Esophagus muscularis mucosa (tissue), 4 donors: ENCODE measurements at regions not wholly inside any gene's neighbourhood (a gene's known extent, or its start where the extent isn't known, plus 50 kb on each side); places are given as distances from the start of the nearest gene placed in this dataset.

Source experiments
- DNase-seq: peaks from one replicate; pipeline ENCODE4 v3.0.0-alpha.2; 2017; ENCODE audit errors: extremely low spot score
- H3K27ac ChIP-seq, 4 donors: fragments of 200-600 bp; sonication (generic); replicated peaks in 1 of 4; 1 replicate in 3 of 4; 2 replicates in 1 of 4; pipeline ENCODE4 v1.5.1; 2016 to 2019; ENCODE audit warnings: mild to moderate bottlenecking in 1 of 4
- H3K27me3 ChIP-seq, 4 donors: fragments of 200-600 bp; sonication (generic); one replicate each; pipeline versions ENCODE4 v1.5.1 to v1.6.0; 2016 to 2019
- H3K36me3 ChIP-seq, 4 donors: fragments of 200-600 bp; sonication (generic); one replicate each; pipeline ENCODE4 v1.5.1; 2016 to 2019
- H3K4me1 ChIP-seq, 4 donors: fragments of 200-600 bp; sonication (generic); one replicate each; pipeline ENCODE4 v1.5.1; 2016 to 2019
- H3K4me3 ChIP-seq, 4 donors: fragments of 200-600 bp; sonication (generic); 1 replicate in 2 of 4; 2 replicates in 2 of 4; pipeline ENCODE4 v1.5.1; 2016 to 2019; ENCODE audit warnings: mild to moderate bottlenecking in 4 of 4, moderate library complexity in 1 of 4
- H3K9me3 ChIP-seq, 4 donors: fragments of 200-600 bp; sonication (generic); 1 replicate in 3 of 4; 2 replicates in 1 of 4; pipeline ENCODE4 v1.5.1; 2016 to 2019
- EP300 ChIP-seq: sonication (generic); formaldehyde crosslinking; IDR thresholded peaks from one replicate; pipeline ENCODE4 v1.6.1; 2017; ENCODE audit warnings: antibody characterized with exemption
- POLR2A ChIP-seq: fragments of 450-650 bp; IDR thresholded peaks from one replicate; pipeline ENCODE4 v1.6.1; 2017; ENCODE audit warnings: antibody characterized with exemption, moderate library complexity, mild to moderate bottlenecking, low read depth
- POLR2AphosphoS5 ChIP-seq, 2 donors: sonication (generic); formaldehyde crosslinking; IDR thresholded peaks; one replicate each; pipeline ENCODE4 v1.6.1; 2017; ENCODE audit warnings: antibody characterized with exemption in 2 of 2
- WGBS: methylation state at CpG from one replicate; pipeline ENCODE4 v1.1.5; 2018; 5-methylcytosine and 5-hydroxymethylcytosine counted together
- intact Hi-C: fragments of 100-400 bp; cut with DNase I; formaldehyde crosslinking; loops from one replicate; pipeline ENCODE4 v1.15.1; 2023
- TF ChIP-seq, protein P1 (sequence below), 3 experiments: fragments of 200-600 bp in 2 of 3; fragments of 450-650 bp in 1 of 3; sonication (generic) in 2 of 3; IDR thresholded peaks; one replicate each; pipeline ENCODE4 v1.5.1; 2017 to 2019; ENCODE audit warnings: antibody characterized with exemption in 3 of 3, mild to moderate bottlenecking in 2 of 3, moderate library complexity in 1 of 3

DNA sequence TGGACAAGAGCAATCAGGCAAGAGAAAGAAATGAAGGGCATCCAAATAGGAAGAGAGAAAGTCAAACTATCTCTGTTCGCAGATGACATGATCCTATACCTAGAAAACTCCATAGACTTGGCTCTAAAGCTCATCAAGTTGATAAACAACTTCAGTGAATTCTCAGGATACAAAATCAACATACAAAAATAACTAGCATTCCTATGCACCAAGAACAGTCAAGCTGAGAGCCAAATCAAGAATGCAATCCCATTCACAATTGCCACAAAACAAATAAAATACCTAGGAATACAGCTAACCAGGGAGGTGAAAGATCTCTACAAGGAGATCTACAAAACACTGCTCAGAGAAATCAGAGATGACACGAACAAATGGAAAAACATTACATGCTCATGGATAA lies 417.5 kb upstream of the ATP2B1 start:
- 97% methylated on average over 2 of the region's 2 CpGs for WGBS
- H3K27ac ChIP-seq, result no peak overlapping the region
- TF ChIP-seq, protein P1, sequence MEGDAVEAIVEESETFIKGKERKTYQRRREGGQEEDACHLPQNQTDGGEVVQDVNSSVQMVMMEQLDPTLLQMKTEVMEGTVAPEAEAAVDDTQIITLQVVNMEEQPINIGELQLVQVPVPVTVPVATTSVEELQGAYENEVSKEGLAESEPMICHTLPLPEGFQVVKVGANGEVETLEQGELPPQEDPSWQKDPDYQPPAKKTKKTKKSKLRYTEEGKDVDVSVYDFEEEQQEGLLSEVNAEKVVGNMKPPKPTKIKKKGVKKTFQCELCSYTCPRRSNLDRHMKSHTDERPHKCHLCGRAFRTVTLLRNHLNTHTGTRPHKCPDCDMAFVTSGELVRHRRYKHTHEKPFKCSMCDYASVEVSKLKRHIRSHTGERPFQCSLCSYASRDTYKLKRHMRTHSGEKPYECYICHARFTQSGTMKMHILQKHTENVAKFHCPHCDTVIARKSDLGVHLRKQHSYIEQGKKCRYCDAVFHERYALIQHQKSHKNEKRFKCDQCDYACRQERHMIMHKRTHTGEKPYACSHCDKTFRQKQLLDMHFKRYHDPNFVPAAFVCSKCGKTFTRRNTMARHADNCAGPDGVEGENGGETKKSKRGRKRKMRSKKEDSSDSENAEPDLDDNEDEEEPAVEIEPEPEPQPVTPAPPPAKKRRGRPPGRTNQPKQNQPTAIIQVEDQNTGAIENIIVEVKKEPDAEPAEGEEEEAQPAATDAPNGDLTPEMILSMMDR (IDR thresholded peaks at IDR 0.05), result no peak
- TF ChIP-seq EP300, result no peak
- no peak for TF ChIP-seq POLR2A
- TF ChIP-seq POLR2AphosphoS5 (IDR thresholded peaks at IDR 0.05), result no peak
- DNase-seq, result no peak
- no peaks in the 10 kb centered on the region for H3K36me3 ChIP-seq
- intact Hi-C loops, result no loop called here
- H3K4me3 ChIP-seq, result no peak overlapping the region
- H3K27me3 ChIP-seq, result no peaks in the 10 kb centered on the region
- no peaks in the 10 kb centered on the region for H3K4me1 ChIP-seq
- H3K9me3 ChIP-seq, result peaks cover 0 to 8% (median 3%) of the 10 kb centered on the region in 4 donors

DNA sequence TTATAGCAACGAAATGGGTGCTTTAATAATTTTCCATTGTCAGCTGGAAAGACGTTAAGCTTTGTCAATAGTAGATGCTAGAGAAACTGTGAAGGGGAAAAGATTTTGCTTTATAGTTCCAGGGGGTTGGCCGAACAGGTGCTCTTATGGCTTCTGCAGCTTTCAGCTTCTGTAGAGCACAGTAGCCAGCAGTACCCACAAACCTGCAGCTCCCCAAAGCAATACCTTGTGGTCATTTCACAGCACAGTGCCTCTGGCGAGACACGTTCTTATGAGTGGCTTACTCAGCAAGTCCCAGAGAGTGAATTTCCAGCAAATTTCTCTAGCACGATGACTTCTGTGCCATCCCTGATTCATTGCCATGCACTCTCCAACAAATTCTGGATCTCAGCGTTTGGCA lies 416.3 kb upstream of the ATP2B1 start:
- H3K9me3 ChIP-seq, result peaks cover 0 to 17% (median 10%) of the 10 kb centered on the region in 4 donors
- no peak overlapping the region for H3K27ac ChIP-seq
- no peaks in the 10 kb centered on the region for H3K36me3 ChIP-seq
- DNase-seq, result no peak
- TF ChIP-seq POLR2A (no peak), EP300 (no peak), POLR2AphosphoS5 (IDR thresholded peaks at IDR 0.05) (no peak)
- TF ChIP-seq, protein P1 (IDR thresholded peaks at IDR 0.05), result no peak
- H3K4me3 ChIP-seq, result no peak overlapping the region
- WGBS, result 91% methylated on average over 5 of the region's 7 CpGs
- H3K27me3 ChIP-seq, result no peaks in the 10 kb centered on the region
- intact Hi-C loops, result no loop called here
- no peaks in the 10 kb centered on the region for H3K4me1 ChIP-seq

DNA sequence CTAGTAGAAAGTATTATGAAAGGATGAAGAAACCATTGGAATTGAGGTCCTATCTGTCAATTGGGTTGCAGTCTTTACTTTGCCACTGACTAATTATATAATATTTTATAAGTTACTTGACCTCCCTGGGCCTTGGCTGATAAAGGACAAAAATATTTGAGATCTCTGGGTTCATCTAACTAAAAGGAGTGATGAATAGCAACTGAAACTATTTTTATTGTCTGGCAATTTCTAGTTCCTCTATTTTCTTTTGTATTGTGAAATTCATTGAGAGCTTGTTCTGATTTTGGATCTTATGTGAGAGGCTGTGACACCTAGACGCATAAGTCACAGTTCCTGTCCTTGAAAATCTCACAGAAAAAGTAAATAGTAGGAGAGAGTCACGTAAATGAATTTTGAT lies 415.7 kb upstream of the ATP2B1 start:
- DNase-seq, result no peak
- Histone ChIP-seq H3K4me1 (no peaks in the 10 kb centered on the region), H3K36me3 (no peaks in the 10 kb centered on the region), H3K27me3 (no peaks in the 10 kb centered on the region), H3K4me3 (no peak overlapping the region), H3K27ac (no peak overlapping the region), H3K9me3 (peaks cover 0 to 19% (median 10%) of the 10 kb centered on the region in 4 donors)
- intact Hi-C loops, result no loop called here
- 90% methylated on average over 2 of the region's 2 CpGs for WGBS
- TF ChIP-seq, protein P1 (IDR thresholded peaks at IDR 0.05), result no peak
- TF ChIP-seq EP300, result no peak
- TF ChIP-seq POLR2AphosphoS5 (IDR thresholded peaks at IDR 0.05), result no peak
- no peak for TF ChIP-seq POLR2A

DNA sequence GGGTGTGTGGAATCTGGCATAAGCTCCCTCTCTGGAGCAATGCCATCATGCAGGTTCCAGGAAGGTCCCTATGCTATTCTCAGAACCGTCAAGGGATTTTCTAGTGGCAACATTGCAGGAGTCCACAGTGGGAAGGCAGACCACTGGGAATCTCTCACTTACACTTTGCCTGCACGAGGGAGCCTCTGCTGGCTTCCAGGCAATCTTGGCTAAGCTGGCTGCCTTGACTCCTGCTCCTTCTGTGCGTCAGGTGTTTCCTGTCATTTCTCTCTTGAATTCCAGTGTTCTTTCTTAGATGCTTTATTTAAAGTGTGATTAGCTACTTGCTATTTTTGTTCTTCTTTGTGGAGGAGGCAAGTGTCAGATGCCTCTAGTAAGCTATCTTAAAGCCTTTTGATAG lies 414.0 kb upstream of the ATP2B1 start:
- no peaks in the 10 kb centered on the region for H3K36me3 ChIP-seq
- H3K27me3 ChIP-seq, result no peaks in the 10 kb centered on the region
- no peak overlapping the region for H3K4me3 ChIP-seq
- intact Hi-C loops, result no loop called here
- no peak for DNase-seq
- WGBS, result 28% methylated on average over 3 of the region's 3 CpGs
- H3K9me3 ChIP-seq, result peaks cover 0 to 19% (median 10%) of the 10 kb centered on the region in 4 donors
- H3K27ac ChIP-seq, result no peak overlapping the region
- no peaks in the 10 kb centered on the region for H3K4me1 ChIP-seq
- TF ChIP-seq, protein P1 (IDR thresholded peaks at IDR 0.05), result no peak
- TF ChIP-seq POLR2AphosphoS5 (IDR thresholded peaks at IDR 0.05) (no peak), POLR2A (no peak)

DNA sequence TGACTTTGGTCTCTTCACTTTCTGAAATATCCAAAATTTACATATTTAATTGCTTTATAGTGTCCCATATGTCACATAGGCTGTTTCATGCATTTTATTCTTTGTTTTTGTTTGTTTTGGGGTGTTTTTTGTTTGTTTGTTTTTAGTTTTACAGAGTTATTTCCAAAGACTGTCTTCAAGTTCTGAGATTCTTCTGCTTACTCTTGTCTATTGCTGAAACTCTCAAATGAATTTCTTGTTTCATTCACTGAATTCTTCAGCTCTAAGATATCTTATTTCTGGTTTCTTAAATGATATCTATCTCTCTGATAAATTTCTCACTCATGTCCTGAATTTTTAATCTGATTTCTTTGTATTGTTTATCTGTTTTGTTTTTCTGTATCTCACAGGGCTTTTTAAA lies 412.0 kb upstream of the ATP2B1 start:
- no peak for DNase-seq
- intact Hi-C loops, result no loop called here
- Histone ChIP-seq H3K36me3 (no peaks in the 10 kb centered on the region), H3K4me3 (no peak overlapping the region), H3K9me3 (peaks cover 0 to 19% (median 10%) of the 10 kb centered on the region in 4 donors), H3K27ac (no peak overlapping the region), H3K27me3 (no peaks in the 10 kb centered on the region), H3K4me1 (no peaks in the 10 kb centered on the region)
- TF ChIP-seq EP300 (no peak), POLR2AphosphoS5 (IDR thresholded peaks at IDR 0.05) (no peak), POLR2A (no peak)
- TF ChIP-seq, protein P1 (IDR thresholded peaks at IDR 0.05), result no peak
